HAP-1 (cell line): ENCODE measurements at regions not wholly inside any gene's neighbourhood (a gene's known extent, or its start where the extent isn't known, plus 50 kb on each side); places are given as distances from the start of the nearest gene placed in this dataset.

Experiments
- DNase-seq, 2 experiments: peaks; one replicate each; pipeline ENCODE4 v3.0.0-alpha.2; 2016 to 2020; ENCODE audit warnings: low spot score in 2 of 2
- H3K27me3 ChIP-seq: fragments of 250-450 bp; sonication (Bioruptor Pico); 2 replicates; pipeline ENCODE4 v1.5.1; 2020; ENCODE audit warnings: low read depth, mild to moderate bottlenecking, moderate library complexity
- H3K36me3 ChIP-seq: fragments of 250-450 bp; sonication (Bioruptor Pico); replicated peaks from 2 replicates; pipeline ENCODE4 v1.5.1; 2020; ENCODE audit warnings: mild to moderate bottlenecking
- H3K4me1 ChIP-seq: fragments of 250-450 bp; sonication (Bioruptor Pico); 2 replicates; pipeline ENCODE4 v1.5.1; 2020; ENCODE audit warnings: mild to moderate bottlenecking
- H3K4me3 ChIP-seq: fragments of 250-450 bp; sonication (Bioruptor Pico); 2 replicates; pipeline ENCODE4 v1.5.1; 2020; ENCODE audit warnings: mild to moderate bottlenecking, moderate library complexity
- H3K9me3 ChIP-seq: fragments of 250-450 bp; sonication (Bioruptor Pico); 2 replicates; pipeline ENCODE4 v1.5.1; 2020; ENCODE audit warnings: mild to moderate bottlenecking, moderate library complexity
- in situ Hi-C: fragments of 300-500 bp; cut with MboI; formaldehyde crosslinking; loops from 3 replicates; pipeline ENCODE4 v1.14.3; 2020; ENCODE audit warnings: low sequenced_read_pairs, inconsistent platforms, mixed read lengths

DNA sequence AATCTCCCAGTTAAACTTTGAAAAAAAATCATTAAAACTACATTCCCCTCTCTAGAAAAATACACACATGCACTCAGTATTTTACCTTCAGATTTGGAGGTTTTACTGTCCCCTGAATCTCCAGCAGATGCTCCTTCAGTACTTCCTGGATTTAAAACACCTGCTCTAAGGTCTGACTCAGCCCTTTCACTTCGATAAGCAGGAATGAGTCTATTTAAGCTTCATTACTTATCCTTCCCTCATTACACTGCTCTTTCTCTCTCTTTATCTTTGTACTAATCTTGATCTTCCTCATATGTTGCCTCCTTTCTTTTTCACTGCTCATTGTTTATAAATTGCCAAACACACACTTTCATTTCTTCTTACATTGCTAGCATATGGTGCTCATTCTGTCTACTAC is 443.9 kb downstream of the DIPK2A start:
- H3K27me3 ChIP-seq, result no peaks in the 10 kb centered on the region
- no peaks in the 10 kb centered on the region for H3K4me1 ChIP-seq
- no peaks in the 10 kb centered on the region for H3K9me3 ChIP-seq
- no peaks in the 10 kb centered on the region for H3K36me3 ChIP-seq
- no peak for DNase-seq
- in situ Hi-C loops, result no loop called here
- H3K4me3 ChIP-seq, result no peak overlapping the region

DNA sequence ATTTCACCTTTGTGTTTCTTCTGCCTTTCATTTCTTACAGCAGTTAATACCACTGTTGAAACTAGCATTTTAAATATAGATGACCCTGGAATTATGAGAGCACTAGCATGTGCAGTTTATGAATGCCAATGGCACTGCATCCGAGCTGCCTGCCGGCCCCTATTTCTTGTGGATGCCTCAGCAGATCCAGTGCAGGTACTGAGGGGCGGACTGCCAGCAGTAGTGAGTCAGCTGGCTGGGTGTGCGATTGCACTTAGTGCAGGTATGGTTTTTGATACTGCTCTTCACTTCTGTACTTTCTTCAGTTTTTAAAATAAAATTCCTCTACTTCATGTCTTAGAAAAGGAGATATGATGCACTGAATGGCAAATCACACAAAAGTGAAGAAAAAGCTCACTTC is 453.0 kb downstream of the DIPK2A start:
- DNase-seq, result no peak
- in situ Hi-C loops, result no loop called here
- H3K4me1 ChIP-seq, result no peaks in the 10 kb centered on the region

DNA sequence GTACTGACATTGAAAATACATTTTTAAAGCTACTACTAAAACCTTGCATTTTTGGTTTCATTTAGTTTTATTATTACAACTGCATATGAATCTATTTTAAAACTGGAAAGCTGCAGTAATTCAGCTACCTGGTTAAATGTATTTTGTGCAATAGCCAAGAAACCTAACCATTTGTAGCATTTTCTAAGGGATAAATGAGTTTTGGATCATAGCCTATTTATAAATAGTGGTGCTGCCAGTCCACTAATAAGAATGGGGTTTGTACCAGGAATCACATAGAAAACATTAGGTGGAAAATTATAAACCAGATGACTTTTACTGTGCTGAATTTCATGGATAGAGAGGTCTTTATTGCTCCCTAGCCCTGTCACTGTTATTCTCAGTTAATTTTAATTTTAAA is 454.7 kb downstream of the DIPK2A start:
- Histone ChIP-seq H3K36me3 (no peaks in the 10 kb centered on the region), H3K4me1 (no peaks in the 10 kb centered on the region), H3K9me3 (no peaks in the 10 kb centered on the region), H3K4me3 (no peak overlapping the region), H3K27me3 (no peaks in the 10 kb centered on the region)
- DNase-seq, result no peak
- in situ Hi-C loops, result no loop called here

More for the DNA sequence above, 453.0 kb downstream of the DIPK2A start:
- Histone ChIP-seq H3K4me3 (no peak overlapping the region), H3K36me3 (no peaks in the 10 kb centered on the region), H3K9me3 (no peaks in the 10 kb centered on the region), H3K27me3 (no peaks in the 10 kb centered on the region)

DNA sequence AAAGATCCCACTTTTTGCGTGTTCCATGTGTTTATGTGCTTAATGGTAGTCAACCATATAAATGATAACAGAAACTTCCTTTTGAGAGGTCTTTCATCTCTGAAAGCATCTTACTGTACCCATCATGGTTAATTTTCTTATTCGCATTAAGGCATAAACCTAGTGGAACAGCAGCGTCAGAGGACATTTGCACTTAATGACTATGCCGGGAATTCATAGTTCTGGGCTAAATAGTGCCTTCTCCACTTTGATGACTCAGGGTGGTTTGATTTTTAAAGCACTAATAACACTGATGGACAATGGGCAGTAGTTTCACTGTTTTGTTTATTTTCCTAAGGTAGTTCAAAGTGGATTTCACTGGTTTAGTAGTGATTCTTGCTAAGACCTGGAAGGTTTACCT is 455.3 kb downstream of the DIPK2A start:
- no peaks in the 10 kb centered on the region for H3K27me3 ChIP-seq
- DNase-seq, result no peak
- H3K4me3 ChIP-seq, result no peak overlapping the region
- no peaks in the 10 kb centered on the region for H3K36me3 ChIP-seq
- in situ Hi-C loops, result no loop called here
- no peaks in the 10 kb centered on the region for H3K4me1 ChIP-seq
- H3K9me3 ChIP-seq, result no peaks in the 10 kb centered on the region

DNA sequence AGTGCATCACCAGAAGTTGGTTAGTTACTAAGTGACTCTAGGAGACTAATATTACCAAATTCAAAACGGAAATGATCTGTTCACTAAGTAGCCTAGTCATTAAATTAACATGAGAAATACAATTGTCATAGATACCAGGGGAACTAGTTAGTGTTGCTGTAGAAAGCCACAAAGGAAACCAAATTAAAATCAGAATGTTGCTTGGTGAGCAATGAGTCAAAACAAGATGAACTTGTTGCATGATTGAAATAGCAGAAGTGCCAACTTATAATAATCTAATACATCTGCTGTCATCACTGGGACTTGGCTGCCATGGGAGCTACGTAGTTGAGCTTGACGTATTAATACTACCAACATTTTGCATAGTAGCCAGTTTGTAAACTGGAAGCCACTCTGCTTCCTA is 458.1 kb downstream of the DIPK2A start:
- no peaks in the 10 kb centered on the region for H3K9me3 ChIP-seq
- no peaks in the 10 kb centered on the region for H3K36me3 ChIP-seq
- DNase-seq, result no peak
- H3K4me3 ChIP-seq, result no peak overlapping the region
- no peaks in the 10 kb centered on the region for H3K27me3 ChIP-seq
- in situ Hi-C loops, result no loop called here
- H3K4me1 ChIP-seq, result no peaks in the 10 kb centered on the region

DNA sequence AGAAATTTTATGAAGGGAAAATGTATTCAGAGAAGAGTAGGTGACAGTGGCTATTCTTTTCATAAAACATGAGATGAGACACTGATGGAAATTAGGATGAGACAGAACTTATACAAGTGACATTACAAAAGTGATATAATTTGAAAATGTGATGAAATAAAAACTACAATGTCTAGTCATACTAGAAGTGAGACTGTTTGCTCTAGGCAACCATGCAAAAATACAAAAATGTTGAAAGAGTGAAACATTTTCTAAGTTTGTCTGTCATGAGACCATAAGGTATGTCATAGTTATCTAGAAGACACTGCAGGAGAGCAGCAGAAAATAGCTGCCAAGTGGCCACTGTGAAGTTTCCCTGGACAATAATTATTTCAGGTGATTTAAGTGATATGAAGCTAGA is 459.5 kb downstream of the DIPK2A start:
- Histone ChIP-seq H3K9me3 (no peaks in the 10 kb centered on the region), H3K36me3 (no peaks in the 10 kb centered on the region), H3K27me3 (no peaks in the 10 kb centered on the region), H3K4me3 (no peak overlapping the region), H3K4me1 (no peaks in the 10 kb centered on the region)
- DNase-seq, result no peak
- in situ Hi-C loops, result no loop called here

DNA sequence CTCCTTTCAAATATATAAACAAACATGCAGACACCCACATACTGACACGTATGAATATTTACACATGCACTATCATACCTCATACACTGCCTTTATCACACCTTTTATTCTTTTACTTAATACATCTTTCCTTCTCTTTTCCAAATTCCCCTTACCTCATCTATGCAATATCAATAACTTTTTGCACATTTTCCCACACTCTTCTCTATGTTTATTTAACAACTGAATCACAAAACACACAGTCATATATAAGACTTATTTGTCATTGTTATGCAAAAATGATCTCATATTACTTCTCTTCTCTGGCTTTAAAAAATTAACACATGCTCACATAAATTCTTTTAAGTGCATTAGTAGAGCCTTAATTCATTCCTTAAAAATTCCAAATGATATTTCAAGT is 461.4 kb downstream of the DIPK2A start:
- Histone ChIP-seq H3K4me1 (no peaks in the 10 kb centered on the region), H3K36me3 (no peaks in the 10 kb centered on the region), H3K4me3 (no peak overlapping the region), H3K27me3 (no peaks in the 10 kb centered on the region), H3K9me3 (no peaks in the 10 kb centered on the region)
- no peak for DNase-seq
- in situ Hi-C loops, result no loop called here

DNA sequence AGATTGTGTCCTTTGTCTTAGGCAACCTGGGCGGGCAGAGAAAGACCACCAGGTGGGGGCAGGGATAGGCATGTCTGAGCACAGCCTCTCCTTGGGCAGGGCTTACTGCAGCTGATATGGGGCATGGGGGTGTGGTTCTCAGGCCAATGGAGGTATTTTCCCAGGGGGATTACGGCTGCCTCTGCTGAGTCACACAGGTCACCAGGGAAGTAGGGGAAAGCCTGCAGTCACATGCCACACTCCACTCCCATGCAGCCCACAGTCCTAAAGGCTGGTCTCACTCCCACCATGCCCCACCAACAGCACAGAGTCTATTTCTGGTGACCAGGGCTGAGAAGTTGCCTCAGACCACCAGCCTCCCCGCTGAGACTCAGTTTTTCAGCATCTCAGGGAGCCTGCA is 466.4 kb downstream of the DIPK2A start:
- peak in 1 of 2 experiments; percentile 8 for DNase-seq
- Histone ChIP-seq H3K4me1 (no peaks in the 10 kb centered on the region), H3K4me3 (no peak overlapping the region), H3K27me3 (no peaks in the 10 kb centered on the region), H3K9me3 (no peaks in the 10 kb centered on the region), H3K36me3 (no peaks in the 10 kb centered on the region)
- in situ Hi-C loops, result no loop called here

DNA sequence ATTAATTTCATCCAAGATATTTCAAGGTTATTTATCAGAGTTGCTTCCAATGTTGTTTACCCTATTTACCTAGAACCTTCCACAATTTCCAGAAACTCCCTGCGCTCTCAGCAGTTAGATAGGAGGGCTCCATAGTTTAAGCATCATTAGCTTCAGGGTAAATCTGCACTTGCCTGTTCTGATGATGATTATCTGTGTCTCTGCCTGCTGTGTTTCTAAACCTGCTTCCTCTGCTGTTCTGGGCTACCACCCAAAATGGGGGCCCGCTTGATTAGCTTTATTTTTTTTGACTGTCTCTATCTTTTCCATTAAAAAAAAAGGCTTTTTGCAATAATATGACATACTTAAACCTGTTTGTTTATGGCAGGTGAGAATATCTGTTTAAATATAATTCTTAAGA is 472.4 kb downstream of the DIPK2A start:
- Histone ChIP-seq H3K36me3 (no peaks in the 10 kb centered on the region), H3K4me1 (no peaks in the 10 kb centered on the region; the same call in 1 of the 2 replicates), H3K9me3 (no peaks in the 10 kb centered on the region), H3K4me3 (no peak overlapping the region), H3K27me3 (no peaks in the 10 kb centered on the region)
- in situ Hi-C loops, result no loop called here
- no peak for DNase-seq

DNA sequence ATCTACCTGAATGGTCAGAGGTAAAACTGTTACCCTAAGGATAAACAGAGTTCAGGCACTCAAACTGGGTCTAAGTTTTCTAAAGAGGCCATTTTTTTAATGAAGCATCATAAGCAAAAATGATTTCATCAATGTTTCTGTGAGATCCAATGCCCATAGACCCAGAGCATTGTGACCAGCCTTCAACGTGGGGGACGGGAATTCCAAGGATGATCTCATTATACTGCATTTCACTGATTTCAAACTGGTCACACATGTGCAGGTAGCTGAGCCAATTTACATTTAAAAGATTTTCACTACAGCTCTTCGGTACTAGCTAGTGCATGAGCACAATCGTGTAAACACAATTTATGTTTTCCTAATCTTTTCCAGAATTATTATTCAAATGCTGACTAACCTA is 472.9 kb downstream of the DIPK2A start:
- no peak for DNase-seq
- no peak overlapping the region for H3K4me3 ChIP-seq
- in situ Hi-C loops, result no loop called here
- H3K4me1 ChIP-seq, result no peaks in the 10 kb centered on the region; the same call in 1 of the 2 replicates
- no peaks in the 10 kb centered on the region for H3K9me3 ChIP-seq
- no peaks in the 10 kb centered on the region for H3K36me3 ChIP-seq
- no peaks in the 10 kb centered on the region for H3K27me3 ChIP-seq

DNA sequence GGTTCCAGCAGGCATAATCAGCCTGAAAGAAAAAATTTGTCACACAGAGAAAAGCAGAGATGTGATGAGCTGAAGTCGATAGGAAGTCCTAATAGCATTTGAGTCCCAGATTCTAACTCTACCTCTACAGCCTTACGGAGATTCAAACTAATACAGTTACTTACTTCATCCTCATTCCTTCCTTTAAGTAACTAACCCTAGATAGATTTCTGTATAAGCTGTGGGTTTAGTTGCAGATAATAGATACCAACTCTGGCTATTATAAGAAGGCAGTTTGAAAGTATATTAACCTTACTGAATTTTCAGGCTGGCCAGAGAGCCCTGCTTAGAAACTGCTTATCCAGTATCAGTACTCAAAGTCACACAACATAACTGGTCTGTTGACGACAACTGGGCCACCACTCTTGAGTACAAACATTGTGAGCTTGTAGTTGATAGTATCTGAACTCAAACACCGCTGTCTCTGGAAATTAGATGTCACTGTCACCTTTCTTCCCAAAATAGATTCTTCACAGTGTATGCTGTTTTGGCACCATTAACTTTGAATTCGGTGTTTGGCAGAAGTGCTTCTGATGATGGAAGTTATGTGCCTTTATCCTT is 484.3 kb downstream of the DIPK2A start:
- Histone ChIP-seq H3K4me1 (peaks cover 3% of the 10 kb centered on the region; the same call in 1 of the 2 replicates), H3K4me3 (no peak overlapping the region), H3K27me3 (no peaks in the 10 kb centered on the region), H3K9me3 (no peaks in the 10 kb centered on the region), H3K36me3 (no peaks in the 10 kb centered on the region)
- DNase-seq, result no peak
- in situ Hi-C loops, result no loop called here

DNA sequence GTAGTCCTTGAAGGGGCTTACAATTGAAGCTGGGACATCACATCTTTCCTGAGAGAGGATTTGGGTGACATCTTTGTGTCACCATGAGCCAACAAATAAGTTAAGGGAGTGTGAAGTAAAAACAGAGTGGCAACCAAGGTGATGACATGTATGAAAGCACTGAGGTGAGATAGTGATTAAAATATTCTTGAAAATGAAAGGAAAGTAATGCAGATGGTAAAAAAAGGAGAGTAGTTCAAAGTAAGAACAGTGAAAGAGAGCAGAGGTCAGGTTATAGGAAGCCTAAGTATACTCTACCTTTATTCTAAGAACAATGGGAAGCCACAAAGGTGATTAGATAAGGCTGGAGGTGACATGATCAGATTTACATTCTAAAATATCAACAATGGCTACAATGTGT is 486.1 kb downstream of the DIPK2A start:
- no peaks in the 10 kb centered on the region for H3K27me3 ChIP-seq
- no peaks in the 10 kb centered on the region for H3K36me3 ChIP-seq
- in situ Hi-C loops, result no loop called here
- DNase-seq, result no peak
- peaks cover 3% of the 10 kb centered on the region; the same call in 1 of the 2 replicates for H3K4me1 ChIP-seq
- H3K9me3 ChIP-seq, result no peaks in the 10 kb centered on the region
- H3K4me3 ChIP-seq, result no peak overlapping the region

DNA sequence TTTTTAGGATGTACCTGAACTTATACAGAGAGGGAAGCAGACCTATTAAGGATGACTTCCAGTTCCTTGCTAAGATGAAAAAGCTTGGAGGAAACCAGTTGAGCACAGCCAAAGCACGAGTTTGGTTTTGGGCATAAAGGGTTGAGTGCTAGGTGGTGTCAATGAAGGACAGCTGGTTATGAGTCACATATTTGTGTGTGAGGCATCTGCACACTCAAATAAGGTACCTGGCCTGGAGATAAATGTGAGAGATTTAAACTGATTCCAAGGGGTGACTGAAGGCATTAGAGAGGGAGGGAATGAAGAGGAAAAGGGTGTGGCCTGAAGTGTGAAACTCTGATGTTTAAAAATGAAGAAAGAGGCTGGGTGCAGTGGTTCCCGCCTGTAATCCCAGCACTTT is 486.7 kb downstream of the DIPK2A start:
- no peak for DNase-seq
- H3K4me1 ChIP-seq, result peaks cover under 1% of the 10 kb centered on the region; the same call in 1 of the 2 replicates
- in situ Hi-C loops, result no loop called here
- no peaks in the 10 kb centered on the region for H3K36me3 ChIP-seq
- H3K9me3 ChIP-seq, result no peaks in the 10 kb centered on the region
- H3K4me3 ChIP-seq, result no peak overlapping the region
- H3K27me3 ChIP-seq, result no peaks in the 10 kb centered on the region

DNA sequence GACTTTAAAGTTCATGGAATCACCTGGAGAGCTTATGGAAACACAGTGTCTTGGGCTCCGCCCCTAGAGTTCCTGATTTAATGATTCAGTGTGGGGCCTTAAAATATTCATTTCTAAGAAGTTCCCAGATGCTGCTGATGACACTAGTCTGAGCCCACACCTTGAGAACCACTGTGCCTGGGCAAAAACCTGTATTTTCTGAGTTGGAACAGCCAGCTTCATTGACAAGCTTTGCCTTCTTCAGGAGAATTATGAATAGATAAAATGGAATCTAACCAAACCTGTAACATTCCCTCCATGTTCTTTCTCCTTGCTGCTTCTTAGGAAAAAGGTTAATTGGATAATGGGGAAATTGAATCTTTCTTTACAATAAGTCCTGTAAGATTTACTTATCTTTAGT is 490.7 kb downstream of the DIPK2A start:
- in situ Hi-C loops, result no loop called here
- no peaks in the 10 kb centered on the region for H3K9me3 ChIP-seq
- DNase-seq, result no peak
- no peak overlapping the region for H3K4me3 ChIP-seq
- H3K27me3 ChIP-seq, result no peaks in the 10 kb centered on the region
- no peaks in the 10 kb centered on the region for H3K4me1 ChIP-seq
- no peaks in the 10 kb centered on the region for H3K36me3 ChIP-seq

DNA sequence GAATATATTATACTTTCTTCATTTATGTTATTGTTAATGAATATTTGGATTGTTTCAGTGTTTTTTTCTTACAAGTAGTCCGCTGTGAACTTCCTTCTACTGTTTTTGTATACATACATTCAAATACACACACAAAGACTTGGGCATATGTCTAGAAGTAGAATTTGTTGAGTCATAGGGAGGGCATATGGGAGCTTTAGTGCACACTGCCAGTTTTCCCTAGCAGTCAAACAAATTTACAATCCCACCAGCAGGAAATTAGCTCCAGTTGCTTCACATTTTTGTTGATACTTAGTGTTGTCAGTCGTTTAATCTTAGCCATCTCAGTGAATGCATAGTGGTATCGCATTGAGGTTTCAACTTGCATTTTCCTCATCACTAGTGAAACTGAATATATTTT is 492.3 kb downstream of the DIPK2A start:
- no peaks in the 10 kb centered on the region for H3K27me3 ChIP-seq
- H3K9me3 ChIP-seq, result no peaks in the 10 kb centered on the region
- in situ Hi-C loops, result no loop called here
- H3K36me3 ChIP-seq, result no peaks in the 10 kb centered on the region
- no peak for DNase-seq
- no peaks in the 10 kb centered on the region for H3K4me1 ChIP-seq
- no peak overlapping the region for H3K4me3 ChIP-seq
